ENCODE measurements at regions not wholly inside any gene's neighbourhood (a gene's known extent, or its start where the extent isn't known, plus 50 kb on each side); places are given as distances from the start of the nearest gene placed in this dataset.

- TF ChIP-seq, protein P1, sequence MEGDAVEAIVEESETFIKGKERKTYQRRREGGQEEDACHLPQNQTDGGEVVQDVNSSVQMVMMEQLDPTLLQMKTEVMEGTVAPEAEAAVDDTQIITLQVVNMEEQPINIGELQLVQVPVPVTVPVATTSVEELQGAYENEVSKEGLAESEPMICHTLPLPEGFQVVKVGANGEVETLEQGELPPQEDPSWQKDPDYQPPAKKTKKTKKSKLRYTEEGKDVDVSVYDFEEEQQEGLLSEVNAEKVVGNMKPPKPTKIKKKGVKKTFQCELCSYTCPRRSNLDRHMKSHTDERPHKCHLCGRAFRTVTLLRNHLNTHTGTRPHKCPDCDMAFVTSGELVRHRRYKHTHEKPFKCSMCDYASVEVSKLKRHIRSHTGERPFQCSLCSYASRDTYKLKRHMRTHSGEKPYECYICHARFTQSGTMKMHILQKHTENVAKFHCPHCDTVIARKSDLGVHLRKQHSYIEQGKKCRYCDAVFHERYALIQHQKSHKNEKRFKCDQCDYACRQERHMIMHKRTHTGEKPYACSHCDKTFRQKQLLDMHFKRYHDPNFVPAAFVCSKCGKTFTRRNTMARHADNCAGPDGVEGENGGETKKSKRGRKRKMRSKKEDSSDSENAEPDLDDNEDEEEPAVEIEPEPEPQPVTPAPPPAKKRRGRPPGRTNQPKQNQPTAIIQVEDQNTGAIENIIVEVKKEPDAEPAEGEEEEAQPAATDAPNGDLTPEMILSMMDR (IDR thresholded peaks at IDR 0.05), result no peak
- TF ChIP-seq POLR2A (IDR thresholded peaks at IDR 0.05), result no peak
- TF ChIP-seq POLR2AphosphoS5 (IDR thresholded peaks at IDR 0.05; ENCODE audit: insufficient read depth in 1 of 2, low read depth in 1 of 2), result no peak
Measured at GRCh38 chr16:6279286-6279685, 1053.4 kb upstream of the RBFOX1 start.

Data from vagina (tissue), 2 donors.